ENCODE measurements at regions not wholly inside any gene's neighbourhood (a gene's known extent, or its start where the extent isn't known, plus 50 kb on each side); places are given as distances from the start of the nearest gene placed in this dataset.

GRCh38 chr6:93749930-93750329 is 330.6 kb upstream of the EPHA7 start:
- H3K27ac ChIP-seq: no peak overlapping the region
- TF ChIP-seq ZFX (IDR thresholded peaks at IDR 0.05): no peak

GRCh38 chr6:93749191-93749590 is 329.8 kb upstream of the EPHA7 start:
- no peak overlapping the region for H3K27ac ChIP-seq

GRCh38 chr6:93746892-93747291 is 327.5 kb upstream of the EPHA7 start:
- no peak overlapping the region for H3K27ac ChIP-seq
- TF ChIP-seq ZFX (IDR thresholded peaks at IDR 0.05) (no peak), CTCF (conservative IDR thresholded peaks at IDR 0.05) (no peak)

More at GRCh38 chr6:93749191-93749590, 329.8 kb upstream of the EPHA7 start:
- TF ChIP-seq ZFX (IDR thresholded peaks at IDR 0.05) (no peak), CTCF (conservative IDR thresholded peaks at IDR 0.05) (no peak)

GRCh38 chr6:93745306-93745705 is 325.9 kb upstream of the EPHA7 start:
- TF ChIP-seq ZFX (IDR thresholded peaks at IDR 0.05) (no peak), CTCF (conservative IDR thresholded peaks at IDR 0.05) (no peak)
- no peak overlapping the region for H3K27ac ChIP-seq

- no peak for TF ChIP-seq CTCF (conservative IDR thresholded peaks at IDR 0.05)
- TF ChIP-seq ZFX (IDR thresholded peaks at IDR 0.05): no peak
- H3K27ac ChIP-seq: no peak overlapping the region
Measured at GRCh38 chr6:93735099-93735498, 315.7 kb upstream of the EPHA7 start.

GRCh38 chr6:93731306-93731705 is 311.9 kb upstream of the EPHA7 start:
- H3K27ac ChIP-seq: no peak overlapping the region
- TF ChIP-seq ZFX (IDR thresholded peaks at IDR 0.05) (no peak), CTCF (conservative IDR thresholded peaks at IDR 0.05) (no peak)

- H3K27ac ChIP-seq: no peak overlapping the region
- no peak for TF ChIP-seq ZFX (IDR thresholded peaks at IDR 0.05)
- no peak for TF ChIP-seq CTCF (conservative IDR thresholded peaks at IDR 0.05)
Measured at GRCh38 chr6:93728150-93728549, 308.8 kb upstream of the EPHA7 start.

GRCh38 chr6:93727447-93727846 is 308.1 kb upstream of the EPHA7 start:
- H3K27ac ChIP-seq: no peak overlapping the region
- TF ChIP-seq ZFX (IDR thresholded peaks at IDR 0.05) (no peak), CTCF (conservative IDR thresholded peaks at IDR 0.05) (no peak)
